Right lobe of liver (tissue), 6 donors: ENCODE measurements at regions not wholly inside any gene's neighbourhood (a gene's known extent, or its start where the extent isn't known, plus 50 kb on each side); places are given as distances from the start of the nearest gene placed in this dataset.

Experiments used
- ATAC-seq, 4 donors: fragments of 200-7000 bp; cut with Tn5 transposase; one replicate each; pipeline ENCODE4 v1.9.1; 2020; ENCODE audit warnings: mild to moderate bottlenecking in 4 of 4, moderate library complexity in 4 of 4
- DNase-seq, 3 donors: peaks; one replicate each; pipeline ENCODE4 v3.0.0-alpha.2; 2020
- H3K27ac ChIP-seq, 3 donors: fragments of 200-600 bp; one replicate each; pipeline ENCODE4 v1.8.0; 2022
- H3K27me3 ChIP-seq, 2 donors: fragments of 200-600 bp; one replicate each; pipeline ENCODE4 v1.8.0; 2022
- H3K36me3 ChIP-seq, 4 donors: fragments of 200-600 bp; sonication (generic) in 1 of 4; one replicate each; pipeline versions ENCODE4 v1.5.1 to v1.8.0; 2017 to 2022; ENCODE audit warnings: control low read depth in 1 of 4
- H3K4me1 ChIP-seq, 4 donors: fragments of 200-600 bp; sonication (generic) in 1 of 4; one replicate each; pipeline versions ENCODE4 v1.5.1 to v1.8.0; 2017 to 2022; ENCODE audit warnings: control low read depth in 1 of 4
- H3K4me3 ChIP-seq, 3 donors: fragments of 200-600 bp; one replicate each; pipeline ENCODE4 v1.8.0; 2022
- H3K9me3 ChIP-seq, 4 donors: fragments of 200-600 bp; sonication (generic) in 1 of 4; one replicate each; pipeline versions ENCODE4 v1.5.1 to v1.8.0; 2017 to 2022; ENCODE audit warnings: control low read depth in 1 of 4
- CTCF ChIP-seq, 4 donors: fragments of 200-600 bp in 3 of 4; fragments of 450-650 bp in 1 of 4; IDR thresholded peaks; one replicate each; pipeline versions ENCODE4 v1.5.1 to v1.8.0; 2016 to 2022; ENCODE audit warnings: antibody characterized with exemption in 4 of 4, mild to moderate bottlenecking in 2 of 4
- POLR2A ChIP-seq: fragments of 450-650 bp; IDR thresholded peaks from one replicate; pipeline ENCODE4 v1.6.1; 2017; ENCODE audit warnings: antibody characterized with exemption, mild to moderate bottlenecking
- WGBS: methylation state at CpG from one replicate; pipeline ENCODE4 v1.1.6; 2018; ENCODE audit warnings: low coverage, low lambda C conversion rate; ENCODE audit not compliant: insufficient coverage; ENCODE audit errors: missing lambda C conversion rate; 5-methylcytosine and 5-hydroxymethylcytosine counted together
- intact Hi-C, 2 donors: fragments of 100-400 bp; cut with DNase I; formaldehyde crosslinking; loops; one replicate each; pipeline versions ENCODE4 v1.11.2 to v1.14.1; 2022
- donor health status: DM: no; HTN: yes; CAD: no.
- donor health status: DM: no; HTN: no; CAD: no.
- donor health status: DM: no; HTN: no; CAD: no.
- donor health status: DM: no; HTN: yes; CAD: no.
- donor health status: DM: no; HTN: yes; CAD: no.

GRCh38 chr6:18047406-18047805, 60.0 kb upstream of the KIF13A start:
- intact Hi-C loops: no loop called here
- Histone ChIP-seq H3K27me3 (no peaks in the 10 kb centered on the region), H3K9me3 (no peaks in the 10 kb centered on the region), H3K4me1 (no peaks in the 10 kb centered on the region), H3K27ac (no peak overlapping the region), H3K4me3 (no peak overlapping the region), H3K36me3 (no peaks in the 10 kb centered on the region)
- no peak for TF ChIP-seq POLR2A
- no peak for TF ChIP-seq CTCF (IDR thresholded peaks at IDR 0.05)
- DNase-seq: no peak
- WGBS: 100% methylated on average over 1 of the region's 2 CpGs
- ATAC-seq: no peak

- Histone ChIP-seq H3K4me1 (no peaks in the 10 kb centered on the region), H3K27me3 (no peaks in the 10 kb centered on the region), H3K9me3 (no peaks in the 10 kb centered on the region), H3K4me3 (no peak overlapping the region), H3K36me3 (no peaks in the 10 kb centered on the region), H3K27ac (no peak overlapping the region)
- no peak for ATAC-seq
- TF ChIP-seq POLR2A: no peak
- TF ChIP-seq CTCF (IDR thresholded peaks at IDR 0.05): no peak
- no peak for DNase-seq
- intact Hi-C loops: no loop called here
These were observed 58.1 kb upstream of the KIF13A start for GRCh38 chr6:18045507-18045906.

GRCh38 chr6:18044108-18044783, 56.8 kb upstream of the KIF13A start:
- Histone ChIP-seq H3K36me3 (no peaks in the 10 kb centered on the region), H3K27ac (no peak overlapping the region), H3K9me3 (no peaks in the 10 kb centered on the region), H3K4me3 (no peak overlapping the region), H3K27me3 (no peaks in the 10 kb centered on the region), H3K4me1 (no peaks in the 10 kb centered on the region)
- TF ChIP-seq CTCF (IDR thresholded peaks at IDR 0.05) (no peak), POLR2A (no peak)
- intact Hi-C loops: no loop called here
- DNase-seq: no peak
- ATAC-seq: no peak
- 78% methylated on average over 9 of the region's 11 CpGs for WGBS

GRCh38 chr6:18042536-18043145, 55.2 kb upstream of the KIF13A start:
- Histone ChIP-seq H3K4me3 (no peak overlapping the region), H3K27ac (no peak overlapping the region), H3K36me3 (no peaks in the 10 kb centered on the region), H3K27me3 (no peaks in the 10 kb centered on the region), H3K9me3 (no peaks in the 10 kb centered on the region), H3K4me1 (no peaks in the 10 kb centered on the region)
- intact Hi-C loops: no loop called here
- whole genome bisulfite sequencing: 87% methylated on average over 5 of the region's 8 CpGs
- DNase-seq (no peak), ATAC-seq (peak in 1 of 4 donors; percentile 12)
- no peak for TF ChIP-seq CTCF (IDR thresholded peaks at IDR 0.05)
